Right cardiac atrium (tissue), 5 donors: ENCODE measurements at regions not wholly inside any gene's neighbourhood (a gene's known extent, or its start where the extent isn't known, plus 50 kb on each side); places are given as distances from the start of the nearest gene placed in this dataset.

Experiments
- ATAC-seq, 2 donors: fragments of 200-7000 bp; cut with Tn5 transposase; one replicate each; pipeline versions ENCODE4 v1.8.0 to v1.9.1; 2020; ENCODE audit warnings: moderate library complexity in 2 of 2, mild to moderate bottlenecking in 1 of 2
- DNase-seq, 3 donors: peaks; one replicate each; pipeline ENCODE4 v3.0.0-alpha.2; 2020
- H3K27ac ChIP-seq: one replicate; pipeline ENCODE4 v1.5.1; 2013; ENCODE audit warnings: mild to moderate bottlenecking, low read length, control low read depth, moderate library complexity
- H3K27me3 ChIP-seq: one replicate; pipeline ENCODE4 v1.6.1; 2013; ENCODE audit not compliant: control insufficient read depth, insufficient read depth
- H3K4me1 ChIP-seq: one replicate; pipeline ENCODE4 v1.6.1; 2013; ENCODE audit warnings: low read length; ENCODE audit not compliant: control insufficient read depth, insufficient read depth
- H3K4me3 ChIP-seq: one replicate; pipeline ENCODE4 v1.5.1; 2013; ENCODE audit warnings: low read length, control low read depth
- H3K9me3 ChIP-seq: one replicate; pipeline ENCODE4 v1.6.1; 2013; ENCODE audit warnings: low read length; ENCODE audit not compliant: control insufficient read depth
- WGBS: extraction: QIAGEN DNeasy Blood & Tissue Kit; methylation state at CpG from one replicate; pipeline ENCODE4 v1.1.7; 2013; 5-methylcytosine and 5-hydroxymethylcytosine counted together
- intact Hi-C, 4 donors: fragments of 100-400 bp; cut with DNase I; formaldehyde crosslinking; loops; one replicate each; pipeline versions ENCODE4 v1.11.0 to v1.14.0; 2022 to 2023
- donor health status: healthy with polysubstance abuse.
- donor health status: DM: no; HTN: yes; CAD: no.
- donor health status: DM: no; HTN: no; CAD: no.
- donor health status: DM: no; HTN: yes; CAD: no; lungs with severe emphysema.
- donor health status: DM: yes; HTN: yes; CAD: no.

DNA sequence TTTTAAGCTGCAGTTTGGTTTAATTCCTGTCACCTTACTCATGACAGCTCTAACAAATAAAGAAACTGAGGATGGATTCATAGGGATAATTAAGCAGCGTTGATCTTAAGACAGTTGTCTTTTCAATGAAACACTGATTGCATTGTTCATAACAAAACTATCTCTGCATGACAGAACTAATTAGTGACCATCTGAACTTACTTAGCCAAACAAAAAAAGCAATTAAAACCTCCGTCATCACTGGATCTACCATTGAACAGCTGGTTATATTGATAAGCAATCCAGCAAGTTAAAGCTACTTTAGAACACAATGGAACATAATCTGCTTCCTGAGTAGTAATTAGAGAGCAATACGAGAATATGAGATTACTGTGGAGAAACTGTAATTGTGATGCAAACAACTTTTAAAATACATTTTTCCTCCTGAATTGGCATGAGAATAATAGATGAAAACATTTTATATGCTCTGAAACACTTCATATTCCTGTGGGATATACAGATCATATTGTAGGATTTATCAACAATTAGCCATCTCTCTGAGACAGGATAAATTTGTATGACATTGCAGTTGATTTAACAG lies 2576.8 kb downstream of the PCDH7 start:
- Histone ChIP-seq H3K9me3 (no peaks in the 10 kb centered on the region), H3K4me3 (no peak overlapping the region), H3K27me3 (no peaks in the 10 kb centered on the region), H3K27ac (no peak overlapping the region), H3K4me1 (no peaks in the 10 kb centered on the region)
- DNase-seq (no peak), ATAC-seq (no peak)
- WGBS, result 40% methylated on average over 3 of the region's 3 CpGs
- intact Hi-C loops, result no loop called here

DNA sequence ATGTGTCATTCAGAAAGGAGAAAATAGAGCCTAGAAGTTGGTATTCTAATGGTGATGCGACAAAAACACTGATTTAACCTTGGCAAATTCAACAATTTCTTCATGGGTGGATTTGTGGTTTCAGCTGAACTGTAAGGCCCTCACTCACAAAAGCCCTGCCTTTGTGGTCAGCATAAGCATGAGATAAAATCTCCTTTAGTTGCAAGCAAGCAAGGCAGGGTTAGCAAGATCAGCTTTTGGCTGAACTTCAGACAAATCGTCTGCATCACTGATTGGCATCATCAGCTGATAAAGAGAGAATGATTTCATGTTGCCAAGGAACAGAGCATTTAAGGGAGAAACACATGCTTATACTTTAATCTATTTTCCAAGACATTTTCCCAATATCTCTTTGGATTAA lies 2582.2 kb downstream of the PCDH7 start:
- intact Hi-C loops, result no loop called here
- no peak overlapping the region for H3K27ac ChIP-seq
- H3K4me1 ChIP-seq, result no peaks in the 10 kb centered on the region
- no peak overlapping the region for H3K4me3 ChIP-seq
- H3K9me3 ChIP-seq, result no peaks in the 10 kb centered on the region
- 44% methylated on average over 2 of the region's 2 CpGs for WGBS
- H3K27me3 ChIP-seq, result no peaks in the 10 kb centered on the region
- ATAC-seq (no peak), DNase-seq (no peak)

DNA sequence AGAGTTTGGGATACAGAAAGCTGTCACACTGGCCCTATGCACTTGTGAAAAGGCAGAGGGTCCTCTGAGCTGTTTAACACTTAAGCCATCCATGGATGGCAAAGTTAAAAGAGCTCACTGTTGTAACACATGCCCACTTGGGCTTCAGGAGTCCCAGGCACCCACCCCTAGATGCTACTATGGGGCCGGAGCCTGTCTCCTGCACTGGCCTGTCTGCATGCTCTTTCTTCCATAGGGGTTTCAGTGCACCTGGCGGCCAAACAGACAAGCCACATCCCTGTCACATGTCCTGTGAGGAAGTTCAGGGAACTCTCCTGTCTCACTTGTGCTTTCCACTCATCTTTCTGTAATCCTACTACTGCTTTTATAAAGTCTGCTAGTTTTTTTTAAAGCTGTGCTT lies 2586.0 kb downstream of the PCDH7 start:
- Histone ChIP-seq H3K27me3 (no peaks in the 10 kb centered on the region), H3K4me1 (no peaks in the 10 kb centered on the region), H3K9me3 (no peaks in the 10 kb centered on the region), H3K27ac (no peak overlapping the region), H3K4me3 (no peak overlapping the region)
- WGBS, result 82% methylated on average over 2 of the region's 2 CpGs
- ATAC-seq (no peak), DNase-seq (no peak)
- intact Hi-C loops, result no loop called here

DNA sequence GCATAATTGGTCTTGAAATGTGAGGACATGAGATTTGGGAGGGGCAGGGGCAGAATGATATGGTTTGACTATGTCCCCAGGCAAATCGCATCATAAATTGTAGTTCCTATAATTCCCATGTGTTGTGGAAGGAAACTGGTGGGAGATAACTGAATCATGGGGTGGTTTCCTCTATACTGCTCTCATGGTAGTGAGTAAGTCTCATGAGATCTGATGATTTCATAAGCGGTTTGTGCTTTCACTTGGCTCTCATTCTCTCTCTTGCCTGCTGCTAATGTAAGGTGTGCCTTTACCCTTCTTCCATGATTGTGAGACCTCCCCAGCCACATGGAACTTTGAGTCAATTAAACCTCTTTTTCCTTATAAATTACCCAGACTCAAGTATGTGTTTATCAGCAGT lies 2595.9 kb downstream of the PCDH7 start:
- intact Hi-C loops, result no loop called here
- 66% methylated on average over 2 of the region's 2 CpGs for WGBS
- H3K27ac ChIP-seq, result no peak overlapping the region

DNA sequence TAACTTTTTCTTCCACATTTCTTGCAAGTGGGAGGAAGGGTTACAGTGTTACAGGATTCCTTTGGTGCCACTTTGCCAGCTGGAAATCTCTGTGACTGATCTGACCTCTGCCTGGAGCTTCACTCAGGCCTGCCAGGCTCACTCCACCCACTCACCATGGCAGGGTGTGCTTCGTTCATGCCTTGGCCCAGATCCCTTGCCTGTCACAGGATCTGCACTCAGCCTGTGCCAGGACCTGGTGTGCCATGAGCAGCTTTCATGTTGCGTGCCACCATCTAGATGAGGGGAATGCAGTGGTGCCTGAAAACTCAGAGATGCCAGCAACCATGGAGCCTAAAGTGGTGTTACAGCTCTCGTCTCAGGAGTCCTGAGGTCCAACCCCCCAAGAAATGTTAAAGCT lies 2596.4 kb downstream of the PCDH7 start:
- intact Hi-C loops, result no loop called here
- no peak overlapping the region for H3K27ac ChIP-seq
- no peak overlapping the region for H3K4me3 ChIP-seq
- WGBS, result 81% methylated on average over 3 of the region's 3 CpGs
- no peaks in the 10 kb centered on the region for H3K4me1 ChIP-seq
- ATAC-seq, result no peak
- H3K9me3 ChIP-seq, result no peaks in the 10 kb centered on the region
- H3K27me3 ChIP-seq, result no peaks in the 10 kb centered on the region
- no peak for DNase-seq

More for the DNA sequence above, 2595.9 kb downstream of the PCDH7 start:
- Histone ChIP-seq H3K9me3 (no peaks in the 10 kb centered on the region), H3K4me3 (no peak overlapping the region), H3K27me3 (no peaks in the 10 kb centered on the region), H3K4me1 (no peaks in the 10 kb centered on the region)
- ATAC-seq, result no peak
- no peak for DNase-seq

DNA sequence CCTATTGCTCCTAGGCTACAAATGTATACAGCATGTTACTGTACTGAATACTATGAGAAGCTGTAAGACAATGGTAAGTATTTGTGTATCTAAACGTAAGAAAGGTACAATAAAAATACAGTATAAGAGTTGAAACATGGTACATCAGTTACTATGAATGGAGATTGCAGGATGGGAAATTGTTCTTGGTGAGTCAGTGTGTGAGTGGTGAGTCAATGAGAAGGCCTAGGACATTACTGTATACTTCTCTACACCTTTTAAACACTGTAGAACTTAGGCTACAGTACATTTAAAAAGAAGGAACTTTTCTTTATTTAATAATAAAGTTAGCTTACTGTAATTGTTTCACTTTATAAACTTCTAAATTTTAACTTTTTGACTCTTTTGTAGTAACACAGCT lies 2603.2 kb downstream of the PCDH7 start:
- Histone ChIP-seq H3K27ac (no peak overlapping the region), H3K4me1 (no peaks in the 10 kb centered on the region), H3K4me3 (no peak overlapping the region), H3K27me3 (no peaks in the 10 kb centered on the region), H3K9me3 (no peaks in the 10 kb centered on the region)
- WGBS, result 66% methylated on average over 1 of the region's 1 CpG
- no peak for ATAC-seq
- intact Hi-C loops, result no loop called here
- DNase-seq, result no peak

DNA sequence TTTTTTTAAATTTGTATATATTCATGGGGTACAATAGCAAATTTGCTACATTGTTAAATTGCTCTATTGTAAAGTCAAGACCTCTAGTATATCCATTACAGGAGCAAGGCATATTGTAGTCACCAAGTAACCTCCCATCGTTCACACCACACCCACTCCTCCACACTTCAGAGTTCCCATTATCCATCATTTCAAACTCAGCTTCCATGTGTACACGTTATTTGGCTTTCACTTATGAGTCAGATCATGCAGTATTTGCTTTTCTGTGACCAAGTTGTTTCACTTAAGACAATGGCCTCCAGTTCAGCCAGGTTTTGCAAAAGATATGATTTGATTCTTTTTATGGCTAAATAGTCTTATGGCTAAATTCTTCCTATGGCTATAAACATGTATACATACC lies 2614.2 kb downstream of the PCDH7 start:
- Histone ChIP-seq H3K9me3 (peaks cover 5% of the 10 kb centered on the region), H3K27ac (no peak overlapping the region), H3K4me3 (no peak overlapping the region), H3K4me1 (no peaks in the 10 kb centered on the region), H3K27me3 (no peaks in the 10 kb centered on the region)
- 69% methylated on average over 2 of the region's 2 CpGs for WGBS
- ATAC-seq (no peak), DNase-seq (no peak)
- intact Hi-C loops, result no loop called here

DNA sequence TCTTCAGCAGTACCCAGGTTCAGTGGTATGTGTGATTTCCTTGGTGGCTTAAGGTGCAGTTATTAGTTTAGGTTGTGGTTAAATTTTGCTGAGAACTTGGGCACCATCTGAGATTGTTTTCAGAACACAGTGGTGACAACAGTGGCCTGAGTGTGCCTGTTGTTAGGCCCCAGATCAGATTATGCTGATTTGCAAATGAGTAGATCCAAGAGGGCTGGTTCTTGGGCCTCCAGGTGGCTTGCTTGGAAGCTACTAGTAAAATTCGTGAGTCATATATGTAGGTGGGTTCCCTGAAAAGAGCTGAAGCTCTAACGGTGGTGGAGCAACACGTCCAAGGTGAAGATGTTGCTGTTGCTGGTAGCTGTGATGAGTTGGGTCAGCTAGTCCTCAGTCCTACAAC lies 2619.6 kb downstream of the PCDH7 start:
- WGBS, result 72% methylated on average over 3 of the region's 3 CpGs
- no peak overlapping the region for H3K4me3 ChIP-seq
- H3K27ac ChIP-seq, result no peak overlapping the region
- no peak for DNase-seq
- H3K9me3 ChIP-seq, result no peaks in the 10 kb centered on the region
- H3K27me3 ChIP-seq, result no peaks in the 10 kb centered on the region
- no peak for ATAC-seq
- H3K4me1 ChIP-seq, result no peaks in the 10 kb centered on the region
- intact Hi-C loops, result no loop called here

DNA sequence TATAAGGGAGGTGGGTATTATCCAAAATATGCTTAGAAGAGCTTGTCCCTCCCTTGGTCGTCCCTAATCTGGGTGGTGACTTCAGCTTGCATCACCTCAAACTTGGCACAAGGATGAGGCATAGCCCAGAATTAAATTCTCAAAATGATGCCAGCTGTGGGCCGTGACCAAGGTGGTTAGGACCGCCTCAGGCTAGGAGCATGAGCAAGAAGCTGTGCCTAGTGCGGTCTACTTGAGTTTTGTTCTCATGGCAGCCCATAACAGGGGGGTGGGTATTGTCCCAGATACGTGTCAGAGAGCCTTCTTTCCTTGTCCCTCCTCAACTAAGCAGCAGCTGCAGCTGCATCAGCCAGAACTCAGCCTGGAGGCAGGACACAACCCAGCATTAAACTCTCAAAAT lies 2620.0 kb downstream of the PCDH7 start:
- no peaks in the 10 kb centered on the region for H3K27me3 ChIP-seq
- no peaks in the 10 kb centered on the region for H3K9me3 ChIP-seq
- intact Hi-C loops, result no loop called here
- H3K4me1 ChIP-seq, result no peaks in the 10 kb centered on the region
- DNase-seq (no peak), ATAC-seq (no peak)
- H3K27ac ChIP-seq, result no peak overlapping the region
- no peak overlapping the region for H3K4me3 ChIP-seq
- 77% methylated on average over 5 of the region's 5 CpGs for WGBS

DNA sequence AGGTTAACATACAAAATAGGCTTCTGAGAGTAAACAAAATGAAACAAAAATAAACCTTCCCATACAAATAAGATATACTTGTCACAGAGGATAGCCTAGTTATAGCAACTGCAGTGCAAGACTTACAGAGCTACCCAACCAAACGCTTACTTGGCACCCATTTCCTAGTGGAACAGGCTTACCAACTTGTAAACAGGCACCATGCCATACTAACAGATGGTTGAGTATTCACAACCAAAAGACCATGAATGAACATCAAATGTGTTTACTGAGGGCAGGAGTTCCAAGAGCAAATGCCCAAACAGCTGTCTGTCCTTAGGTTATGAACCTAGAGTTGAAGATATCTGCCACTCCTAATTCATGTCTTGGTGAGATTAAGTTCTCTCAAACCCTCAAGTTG lies 2629.2 kb downstream of the PCDH7 start:
- no peak for DNase-seq
- Histone ChIP-seq H3K27me3 (no peaks in the 10 kb centered on the region), H3K4me1 (no peaks in the 10 kb centered on the region), H3K9me3 (no peaks in the 10 kb centered on the region), H3K27ac (no peak overlapping the region), H3K4me3 (no peak overlapping the region)
- 88% methylated on average over 1 of the region's 1 CpG for WGBS
- no peak for ATAC-seq
- intact Hi-C loops, result no loop called here

DNA sequence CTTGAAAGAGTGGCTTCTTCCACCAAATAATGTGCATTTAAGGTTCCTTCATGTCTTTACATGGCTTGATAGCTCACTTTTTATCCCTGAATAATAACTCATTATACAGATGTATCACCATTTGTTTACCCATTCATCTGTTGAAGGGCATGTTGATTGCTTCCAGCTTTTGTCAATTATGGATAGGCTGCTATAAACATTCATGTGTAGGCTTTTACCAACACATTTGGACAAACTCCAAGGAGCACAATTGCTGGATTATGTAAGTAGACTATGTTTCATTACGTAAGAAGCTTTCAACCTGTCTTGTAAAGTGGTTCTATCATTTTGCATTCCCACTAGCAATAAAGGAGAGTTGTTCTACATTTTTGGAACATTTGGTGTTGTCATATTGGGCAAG lies 2637.0 kb downstream of the PCDH7 start:
- no peaks in the 10 kb centered on the region for H3K27me3 ChIP-seq
- DNase-seq, result no peak
- no peaks in the 10 kb centered on the region for H3K9me3 ChIP-seq
- intact Hi-C loops, result no loop called here
- H3K4me3 ChIP-seq, result no peak overlapping the region
- H3K4me1 ChIP-seq, result no peaks in the 10 kb centered on the region
- H3K27ac ChIP-seq, result no peak overlapping the region
- WGBS, result 73% methylated on average over 1 of the region's 1 CpG
- ATAC-seq, result no peak

DNA sequence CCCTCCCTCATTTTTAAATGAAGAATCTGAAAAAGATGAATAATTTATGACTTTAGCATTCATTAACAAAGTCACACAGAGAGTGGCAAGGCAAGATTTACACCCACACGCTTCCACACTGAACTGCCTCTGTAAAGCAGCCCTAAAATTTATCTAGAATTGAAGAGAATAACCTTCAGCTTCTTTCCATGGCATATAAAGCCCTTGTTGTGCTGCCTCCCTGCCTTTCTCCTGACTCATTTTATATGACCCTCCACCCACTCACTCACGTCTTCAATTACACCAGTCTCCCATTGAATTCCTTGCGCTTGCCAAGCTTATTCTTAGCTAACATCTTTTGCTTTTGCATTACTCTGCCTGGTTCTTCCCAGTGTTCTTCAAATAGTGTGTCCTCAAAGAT lies 2649.3 kb downstream of the PCDH7 start:
- WGBS, result 56% methylated on average over 3 of the region's 3 CpGs
- Histone ChIP-seq H3K4me3 (no peak overlapping the region), H3K27ac (no peak overlapping the region), H3K4me1 (no peaks in the 10 kb centered on the region), H3K27me3 (no peaks in the 10 kb centered on the region), H3K9me3 (no peaks in the 10 kb centered on the region)
- no peak for ATAC-seq
- no peak for DNase-seq
- intact Hi-C loops, result no loop called here
